Ascending aorta (tissue), 2 donors: ENCODE measurements at regions not wholly inside any gene's neighbourhood (a gene's known extent, or its start where the extent isn't known, plus 50 kb on each side); places are given as distances from the start of the nearest gene placed in this dataset.

Experiments used
- DNase-seq, 2 donors: peaks; one replicate each; pipeline ENCODE4 v3.0.0-alpha.2; 2019; ENCODE audit warnings: low spot score in 2 of 2
- H3K27ac ChIP-seq, 2 donors: fragments of 200-600 bp; sonication (generic); one replicate each; pipeline ENCODE4 v1.5.1; 2016 to 2017; ENCODE audit warnings: mild to moderate bottlenecking in 1 of 2
- H3K27me3 ChIP-seq: fragments of 200-600 bp; sonication (generic); one replicate; pipeline ENCODE4 v1.5.1; 2017
- H3K36me3 ChIP-seq, 2 donors: fragments of 200-600 bp; sonication (generic); one replicate each; pipeline ENCODE4 v1.5.1; 2016
- H3K4me1 ChIP-seq, 2 donors: fragments of 200-600 bp; sonication (generic); one replicate each; pipeline ENCODE4 v1.5.1; 2016 to 2017; ENCODE audit warnings: mild to moderate bottlenecking in 1 of 2
- H3K4me3 ChIP-seq, 2 donors: fragments of 200-600 bp; sonication (generic); one replicate each; pipeline ENCODE4 v1.5.1; 2016 to 2017; ENCODE audit warnings: mild to moderate bottlenecking in 1 of 2
- H3K9me3 ChIP-seq, 2 donors: fragments of 200-600 bp; sonication (generic); one replicate each; pipeline ENCODE4 v1.5.1; 2016
- intact Hi-C: fragments of 100-400 bp; cut with DNase I; formaldehyde crosslinking; loops from one replicate; pipeline ENCODE4 v1.15.1; 2023
- TF ChIP-seq, protein P1 (sequence below), 3 experiments: fragments of 200-600 bp in 2 of 3; fragments of 450-650 bp in 1 of 3; sonication (generic) in 2 of 3; IDR thresholded peaks; one replicate each; pipeline ENCODE4 v1.5.1; 2016 to 2019; ENCODE audit warnings: antibody characterized with exemption in 3 of 3, mild to moderate bottlenecking in 1 of 3, moderate library complexity in 1 of 3

- intact Hi-C loops: no loop called here
- no peak overlapping the region for H3K4me3 ChIP-seq
- TF ChIP-seq, protein P1, sequence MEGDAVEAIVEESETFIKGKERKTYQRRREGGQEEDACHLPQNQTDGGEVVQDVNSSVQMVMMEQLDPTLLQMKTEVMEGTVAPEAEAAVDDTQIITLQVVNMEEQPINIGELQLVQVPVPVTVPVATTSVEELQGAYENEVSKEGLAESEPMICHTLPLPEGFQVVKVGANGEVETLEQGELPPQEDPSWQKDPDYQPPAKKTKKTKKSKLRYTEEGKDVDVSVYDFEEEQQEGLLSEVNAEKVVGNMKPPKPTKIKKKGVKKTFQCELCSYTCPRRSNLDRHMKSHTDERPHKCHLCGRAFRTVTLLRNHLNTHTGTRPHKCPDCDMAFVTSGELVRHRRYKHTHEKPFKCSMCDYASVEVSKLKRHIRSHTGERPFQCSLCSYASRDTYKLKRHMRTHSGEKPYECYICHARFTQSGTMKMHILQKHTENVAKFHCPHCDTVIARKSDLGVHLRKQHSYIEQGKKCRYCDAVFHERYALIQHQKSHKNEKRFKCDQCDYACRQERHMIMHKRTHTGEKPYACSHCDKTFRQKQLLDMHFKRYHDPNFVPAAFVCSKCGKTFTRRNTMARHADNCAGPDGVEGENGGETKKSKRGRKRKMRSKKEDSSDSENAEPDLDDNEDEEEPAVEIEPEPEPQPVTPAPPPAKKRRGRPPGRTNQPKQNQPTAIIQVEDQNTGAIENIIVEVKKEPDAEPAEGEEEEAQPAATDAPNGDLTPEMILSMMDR (IDR thresholded peaks at IDR 0.05): no peak
- no peaks in the 10 kb centered on the region for H3K9me3 ChIP-seq
- H3K36me3 ChIP-seq: no peaks in the 10 kb centered on the region
- no peaks in the 10 kb centered on the region for H3K27me3 ChIP-seq
- DNase-seq: no peak
- no peak overlapping the region for H3K27ac ChIP-seq
- no peaks in the 10 kb centered on the region for H3K4me1 ChIP-seq
Measured at GRCh38 chr10:21159669-21160068, 262.6 kb upstream of the NEBL start.

DNA sequence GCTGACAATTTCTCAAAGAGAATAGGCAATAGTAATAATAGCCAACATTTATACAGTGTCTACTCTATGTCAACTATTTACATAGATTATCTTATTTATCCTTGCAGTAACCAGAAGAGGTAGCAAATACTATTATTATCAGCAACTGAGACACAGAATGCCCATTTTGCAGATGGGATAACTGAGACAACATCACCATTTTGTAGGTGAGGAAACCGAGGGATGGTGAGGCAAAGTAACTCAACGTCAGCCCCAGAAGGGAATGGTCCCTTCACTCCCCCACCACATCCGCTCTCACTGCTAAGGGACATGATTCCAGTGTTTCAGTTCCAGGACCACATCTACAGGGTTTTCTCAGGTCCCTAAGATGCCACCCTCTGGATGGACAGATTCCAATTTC is 261.2 kb upstream of the NEBL start:
- H3K27ac ChIP-seq: no peak overlapping the region
- H3K4me3 ChIP-seq: no peak overlapping the region
- no peaks in the 10 kb centered on the region for H3K27me3 ChIP-seq
- H3K4me1 ChIP-seq: no peaks in the 10 kb centered on the region
- TF ChIP-seq, protein P1 (IDR thresholded peaks at IDR 0.05): no peak
- intact Hi-C loops: no loop called here
- DNase-seq: no peak
- H3K9me3 ChIP-seq: no peaks in the 10 kb centered on the region
- H3K36me3 ChIP-seq: no peaks in the 10 kb centered on the region

DNA sequence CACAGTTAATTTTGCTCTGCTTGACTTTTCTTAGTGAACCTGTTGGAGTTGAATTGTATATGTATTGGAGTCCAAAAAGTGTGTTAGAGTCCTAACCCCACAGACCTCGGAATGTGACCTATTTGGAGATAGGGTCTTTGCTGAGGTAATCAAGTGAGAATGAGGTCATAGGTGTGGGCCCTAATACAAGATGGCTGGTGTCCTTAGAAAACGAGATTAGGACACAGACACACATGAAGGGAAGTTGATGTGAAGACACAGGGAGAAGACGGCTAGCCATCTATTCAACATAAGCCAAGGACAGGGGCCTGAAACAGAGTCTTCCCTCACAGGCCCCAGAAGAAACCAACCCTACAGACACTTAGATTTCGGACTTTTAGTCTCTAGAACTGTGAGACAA is 260.6 kb upstream of the NEBL start:
- Histone ChIP-seq H3K4me1 (no peaks in the 10 kb centered on the region), H3K27me3 (no peaks in the 10 kb centered on the region), H3K9me3 (no peaks in the 10 kb centered on the region), H3K4me3 (no peak overlapping the region), H3K27ac (no peak overlapping the region), H3K36me3 (no peaks in the 10 kb centered on the region)
- TF ChIP-seq, protein P1 (IDR thresholded peaks at IDR 0.05): no peak
- DNase-seq: no peak
- intact Hi-C loops: no loop called here

GRCh38 chr10:21150166-21150565 is 253.1 kb upstream of the NEBL start:
- Histone ChIP-seq H3K4me3 (no peak overlapping the region), H3K27me3 (no peaks in the 10 kb centered on the region), H3K9me3 (no peaks in the 10 kb centered on the region), H3K36me3 (no peaks in the 10 kb centered on the region), H3K27ac (no peak overlapping the region), H3K4me1 (no peaks in the 10 kb centered on the region)
- TF ChIP-seq, protein P1 (IDR thresholded peaks at IDR 0.05): no peak
- intact Hi-C loops: no loop called here
- DNase-seq: no peak

DNA sequence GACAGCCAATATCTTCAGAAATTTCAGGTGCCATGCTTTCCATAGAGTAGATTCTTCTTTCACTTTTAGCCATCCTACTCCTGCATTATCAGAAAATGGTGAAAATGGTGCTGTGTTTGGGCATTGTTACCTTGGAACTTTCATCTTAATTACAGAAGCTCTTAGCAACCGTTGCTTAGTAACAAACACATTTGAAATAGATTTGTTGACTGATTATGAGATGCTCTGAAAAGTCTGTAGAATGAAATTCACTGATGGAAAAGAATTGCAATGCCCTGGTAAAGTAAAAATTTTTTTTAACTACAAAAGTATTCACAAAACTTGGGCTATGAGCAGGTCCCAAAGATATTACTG is 249.3 kb upstream of the NEBL start:
- Histone ChIP-seq H3K4me3 (no peak overlapping the region), H3K36me3 (no peaks in the 10 kb centered on the region), H3K9me3 (no peaks in the 10 kb centered on the region), H3K27me3 (no peaks in the 10 kb centered on the region), H3K4me1 (no peaks in the 10 kb centered on the region), H3K27ac (no peak overlapping the region)
- TF ChIP-seq, protein P1 (IDR thresholded peaks at IDR 0.05): no peak
- intact Hi-C loops: no loop called here
- no peak for DNase-seq

- no peaks in the 10 kb centered on the region for H3K9me3 ChIP-seq
- no peak overlapping the region for H3K4me3 ChIP-seq
- intact Hi-C loops: no loop called here
- no peaks in the 10 kb centered on the region for H3K36me3 ChIP-seq
- H3K27me3 ChIP-seq: no peaks in the 10 kb centered on the region
- DNase-seq: no peak
- H3K27ac ChIP-seq: no peak overlapping the region
- TF ChIP-seq, protein P1 (IDR thresholded peaks at IDR 0.05): no peak
- H3K4me1 ChIP-seq: no peaks in the 10 kb centered on the region
Measured at GRCh38 chr10:21145751-21146435, 248.8 kb upstream of the NEBL start.
